A172 (cell line): ENCODE measurements at regions not wholly inside any gene's neighbourhood (a gene's known extent, or its start where the extent isn't known, plus 50 kb on each side); places are given as distances from the start of the nearest gene placed in this dataset.

Source experiments
- DNase-seq: peaks from one replicate; pipeline ENCODE4 v3.0.0-alpha.2; 2015; ENCODE audit warnings: low spot score

- no peak for DNase-seq
Measured at GRCh38 chr13:52975969-52976368, 52.6 kb upstream of the OLFM4 start.

GRCh38 chr13:52975161-52975560 lies 53.5 kb upstream of the OLFM4 start:
- no peak for DNase-seq

DNA sequence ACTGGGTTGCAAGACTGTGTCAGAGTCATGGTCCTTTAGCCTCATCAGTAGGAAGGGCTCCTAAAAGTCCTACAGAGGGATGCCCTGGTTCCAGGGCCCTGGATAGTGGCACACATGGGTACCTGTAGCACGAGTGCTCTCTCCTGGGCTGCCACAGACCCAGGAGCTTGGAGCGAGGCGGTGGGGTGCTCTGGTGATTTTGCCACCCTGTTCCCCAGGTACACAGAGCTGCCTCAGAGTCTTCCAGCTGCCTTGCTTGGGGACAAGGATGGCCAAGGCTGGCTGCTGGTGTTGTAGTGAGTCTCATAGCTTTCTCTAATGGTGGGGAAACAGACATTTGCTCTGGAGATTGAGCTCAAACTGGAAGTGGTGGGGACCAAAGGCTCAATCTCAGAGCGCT lies 53.9 kb upstream of the OLFM4 start:
- no peak for DNase-seq

- DNase-seq: no peak
Measured at GRCh38 chr13:52969373-52969772, 59.2 kb upstream of the OLFM4 start.

- DNase-seq: peak; percentile 63
Measured at GRCh38 chr13:52968074-52968700, 60.4 kb upstream of the OLFM4 start.

GRCh38 chr13:52961987-52962386 lies 66.6 kb upstream of the OLFM4 start:
- no peak for DNase-seq

- DNase-seq: no peak
Measured at GRCh38 chr13:52961256-52961910, 67.2 kb upstream of the OLFM4 start.

GRCh38 chr13:52955472-52955874 lies 73.1 kb upstream of the OLFM4 start:
- no peak for DNase-seq

GRCh38 chr13:52954838-52955237 lies 73.8 kb upstream of the OLFM4 start:
- DNase-seq: no peak

DNA sequence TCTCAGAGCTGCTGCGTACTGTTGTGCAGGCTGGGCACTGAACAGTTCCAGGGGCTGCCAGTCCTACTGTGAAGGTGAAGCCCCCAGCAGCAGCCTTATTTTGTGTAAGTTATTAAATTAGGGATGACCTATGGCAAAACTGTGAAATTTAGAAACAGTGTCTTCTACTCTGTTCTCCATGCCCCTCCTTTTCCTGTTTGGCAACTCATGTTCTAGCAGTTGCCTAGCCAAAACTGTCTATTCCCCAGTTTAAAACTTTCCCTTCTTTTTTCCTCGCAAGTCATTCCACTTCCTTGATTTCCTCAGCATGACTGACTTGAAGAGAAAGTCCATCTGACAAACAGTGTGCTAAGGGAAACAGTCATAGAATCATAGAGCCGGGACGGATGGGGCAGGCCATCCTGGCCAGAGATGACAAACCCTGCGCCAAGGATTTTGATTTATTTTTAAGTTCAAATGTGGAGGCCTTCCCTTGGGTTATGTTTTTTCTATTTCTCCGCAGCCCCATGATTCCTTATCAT lies 78.1 kb upstream of the OLFM4 start:
- DNase-seq: no peak

DNA sequence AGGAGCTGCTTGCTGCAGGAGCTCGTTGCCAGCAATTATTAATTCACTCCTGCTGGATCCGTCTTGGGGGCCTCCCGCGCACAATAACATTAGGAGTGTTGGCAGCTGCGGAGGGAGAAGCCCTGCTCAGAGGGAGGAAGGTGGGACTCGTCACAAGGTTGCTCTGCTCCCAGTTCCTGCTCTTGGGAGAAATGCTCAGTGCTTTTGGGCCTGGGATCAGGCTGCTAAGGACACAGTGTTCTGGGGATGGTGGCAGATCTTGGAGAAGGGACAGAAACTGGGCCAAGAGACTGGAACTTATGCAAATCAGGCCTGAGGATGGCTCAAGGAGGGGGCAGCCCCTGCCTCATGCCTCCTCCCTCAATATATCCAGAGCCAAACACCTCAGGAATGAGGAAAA lies 78.9 kb upstream of the OLFM4 start:
- DNase-seq: no peak

GRCh38 chr13:52949044-52949443 lies 79.6 kb upstream of the OLFM4 start:
- no peak for DNase-seq

DNA sequence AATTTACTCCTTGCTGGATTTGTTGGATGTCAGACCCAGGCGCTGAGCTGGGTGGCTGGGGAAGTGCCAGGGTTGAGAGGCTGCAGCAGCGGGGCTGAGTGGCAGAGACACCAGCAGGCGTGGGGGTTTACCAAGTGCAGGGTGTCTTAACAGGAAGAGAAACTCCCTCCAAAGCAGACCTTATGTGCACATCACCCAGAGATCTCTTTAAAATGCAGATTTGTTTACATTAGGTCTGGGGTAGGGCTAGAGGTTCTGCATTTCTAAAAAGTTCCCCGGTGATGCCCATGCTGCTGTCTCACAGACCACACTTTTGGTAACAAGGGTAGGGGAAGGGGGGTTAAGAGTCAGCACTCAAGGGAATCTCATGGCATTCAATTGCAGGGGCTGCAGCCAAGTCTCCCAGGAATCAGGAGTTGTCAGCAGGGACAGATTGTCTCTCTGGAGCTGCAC lies 80.7 kb upstream of the OLFM4 start:
- DNase-seq: no peak

- DNase-seq: no peak
Measured at GRCh38 chr13:52945348-52945747, 83.3 kb upstream of the OLFM4 start.

DNA sequence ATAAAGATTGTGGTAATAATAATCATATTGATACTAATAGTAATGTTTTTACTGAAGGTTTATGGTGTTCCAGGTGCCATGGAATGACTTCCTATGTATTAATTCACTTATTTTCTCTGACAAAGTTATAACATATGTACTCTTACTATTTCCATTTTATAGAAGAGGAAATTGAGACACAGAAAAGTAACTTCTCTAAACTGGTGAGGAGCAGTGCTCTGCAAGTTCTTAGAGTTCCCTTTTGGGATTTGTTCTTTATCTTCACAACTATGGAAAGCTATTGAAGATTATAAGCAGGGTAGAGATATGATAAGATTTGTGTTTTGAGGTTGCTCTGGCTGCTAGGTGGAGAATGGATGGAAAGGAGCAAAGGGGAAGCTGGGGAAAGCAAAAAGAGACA lies 83.9 kb upstream of the OLFM4 start:
- DNase-seq: no peak

DNA sequence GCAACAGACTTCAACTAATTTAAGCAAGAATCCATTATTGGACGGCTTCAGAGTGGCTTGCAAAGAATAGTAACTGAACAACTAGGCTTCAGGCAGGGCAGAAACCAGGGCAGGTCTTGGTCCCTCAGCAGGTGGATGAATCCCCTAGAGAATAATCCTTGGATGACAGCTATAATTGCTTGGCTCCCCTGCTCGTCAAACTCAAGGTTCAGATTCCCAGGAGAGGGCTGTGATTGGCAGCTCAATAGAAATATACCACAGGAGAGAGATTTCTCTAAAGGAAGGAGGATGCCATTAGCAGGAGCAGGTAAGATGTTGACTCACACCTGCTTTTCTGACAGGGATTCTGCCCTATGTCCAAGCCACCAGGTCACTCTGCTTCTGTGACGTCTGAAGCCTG lies 89.6 kb upstream of the PCDH8 start:
- no peak for DNase-seq

DNA sequence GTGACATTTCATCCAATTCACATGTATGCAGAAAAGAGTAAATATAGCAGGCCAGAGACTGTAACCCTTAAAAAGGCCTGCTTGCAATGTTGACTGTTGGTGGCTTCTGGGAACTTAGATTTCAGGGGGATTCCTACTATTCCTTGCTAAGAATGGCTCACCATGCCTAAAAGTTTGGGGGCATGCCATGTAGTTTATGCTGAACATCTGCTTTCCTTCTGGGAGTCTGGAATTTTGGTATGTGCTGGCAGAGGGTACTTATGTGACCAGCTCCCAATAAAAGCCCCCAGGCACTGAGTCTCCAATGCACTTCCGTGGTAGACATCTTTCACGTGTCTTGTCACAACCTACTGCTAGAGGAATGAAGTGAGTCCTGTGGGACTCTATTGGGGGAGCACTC lies 88.4 kb upstream of the PCDH8 start:
- DNase-seq: no peak

- no peak for DNase-seq
Measured at GRCh38 chr13:52934258-52934657, 85.8 kb upstream of the PCDH8 start.

DNA sequence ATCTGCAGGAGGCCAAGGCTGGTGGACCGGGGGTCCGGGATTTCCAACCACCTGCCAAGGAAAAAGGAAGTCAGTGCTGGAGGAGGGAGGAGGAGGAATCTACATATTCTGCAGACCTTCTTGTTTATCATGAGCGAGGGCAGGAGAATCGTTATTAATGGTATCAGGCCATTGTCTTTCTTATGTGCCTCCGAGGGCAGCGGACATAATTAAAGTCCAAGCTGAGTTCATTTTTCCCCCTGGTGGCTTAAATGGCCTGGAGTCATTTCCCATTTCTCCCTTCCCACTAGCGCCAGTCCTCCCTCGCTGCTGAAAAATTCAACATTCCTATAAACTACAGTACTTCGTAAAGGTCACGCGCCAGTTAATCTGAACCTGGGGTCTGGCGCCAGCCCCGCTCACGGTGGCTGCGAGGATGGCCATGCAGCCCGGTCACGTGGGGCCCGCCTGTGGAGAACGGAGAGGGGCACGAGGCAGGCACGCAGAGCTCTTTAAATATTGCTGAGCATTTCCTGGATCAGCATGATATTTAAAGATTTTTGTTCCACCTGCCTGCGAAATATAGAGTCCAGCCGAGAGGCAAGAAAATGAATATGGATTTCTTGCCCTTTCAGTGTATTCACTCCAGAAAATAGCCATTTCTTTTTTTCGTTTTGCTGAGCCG lies 85.2 kb upstream of the PCDH8 start:
- no peak for DNase-seq

DNA sequence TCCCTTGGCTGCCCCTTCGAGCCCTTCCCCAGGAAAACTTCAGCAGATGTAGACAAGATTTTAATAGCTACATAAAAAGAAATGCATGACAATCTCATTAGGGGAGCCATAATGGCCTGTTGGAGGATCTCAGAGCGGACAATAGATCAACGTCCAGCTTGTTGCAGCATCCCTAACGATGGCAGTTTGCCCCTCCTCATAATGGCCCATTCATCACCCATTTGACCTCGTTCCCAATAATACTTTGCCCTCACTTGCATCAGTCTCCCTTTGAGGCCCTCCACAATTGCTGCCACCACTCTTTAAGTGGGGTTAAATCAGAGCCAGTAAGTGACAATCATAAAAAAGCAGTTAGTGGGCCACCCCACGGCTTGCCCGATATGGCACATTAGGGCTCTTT lies 84.7 kb upstream of the PCDH8 start:
- DNase-seq: no peak

- no peak for DNase-seq
Measured at GRCh38 chr13:52932649-52933048, 84.2 kb upstream of the PCDH8 start.

GRCh38 chr13:52931539-52932431 lies 83.3 kb upstream of the PCDH8 start:
- DNase-seq: no peak
